Fibroblast of peridontal ligament (primary cell): ENCODE measurements at regions not wholly inside any gene's neighbourhood (a gene's known extent, or its start where the extent isn't known, plus 50 kb on each side); places are given as distances from the start of the nearest gene placed in this dataset.

Experiments
- DNase-seq: peaks from one replicate; pipeline ENCODE4 v3.0.0-alpha.2; 2010; ENCODE audit errors: extremely low read depth

DNA sequence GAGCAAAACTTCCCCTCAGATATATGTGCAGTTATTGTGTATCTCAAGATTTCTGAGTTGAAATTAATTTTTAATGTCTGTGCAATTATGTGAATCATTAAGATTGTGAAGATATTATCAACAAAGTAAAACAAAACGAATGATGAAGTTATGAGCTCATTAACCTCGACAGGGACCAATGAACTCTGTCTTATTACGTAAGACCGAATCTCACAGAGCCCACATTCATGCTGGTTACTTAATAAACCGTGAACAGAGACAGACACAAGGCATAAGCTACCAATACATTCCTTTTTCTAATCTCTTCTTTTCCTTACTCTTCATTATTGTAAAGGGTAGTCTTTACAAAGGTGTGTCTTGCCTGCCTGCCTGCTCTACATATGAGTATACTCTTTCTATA lies 568.7 kb downstream of the RPS29 start:
- DNase-seq, result no peak

GRCh38 chr14:49016381-49016780 lies 569.8 kb downstream of the RPS29 start:
- DNase-seq, result no peak

GRCh38 chr14:49014476-49014875 lies 571.7 kb downstream of the RPS29 start:
- no peak for DNase-seq

GRCh38 chr14:49008363-49008762 lies 577.8 kb downstream of the RPS29 start:
- DNase-seq, result no peak

GRCh38 chr14:48991141-48991540 lies 595.0 kb downstream of the RPS29 start:
- DNase-seq, result no peak

DNA sequence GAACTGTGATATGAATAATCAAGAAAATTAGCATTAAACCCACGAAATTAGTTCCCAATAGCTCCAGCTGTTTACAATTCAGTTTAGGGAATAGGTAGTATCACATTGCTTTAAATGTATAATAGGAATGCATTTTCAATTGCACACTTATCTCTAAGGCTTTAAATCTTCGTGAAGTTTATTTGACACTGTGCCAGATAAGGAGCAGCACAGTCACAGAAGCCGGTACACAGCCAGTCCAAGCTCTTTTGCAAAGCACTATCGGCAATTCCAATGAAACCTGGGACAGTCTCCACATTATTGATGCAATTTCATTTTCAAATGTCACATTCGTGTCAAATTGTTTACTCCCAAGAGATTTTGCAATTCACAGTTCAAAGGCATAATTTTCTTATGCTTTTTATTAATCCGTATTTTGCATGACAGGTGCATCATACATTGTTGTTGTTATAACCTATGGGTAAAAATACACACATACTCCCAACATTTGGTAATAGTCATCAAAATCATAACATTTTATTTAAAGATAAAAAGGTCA lies 602.8 kb downstream of the RPS29 start:
- DNase-seq, result no peak

DNA sequence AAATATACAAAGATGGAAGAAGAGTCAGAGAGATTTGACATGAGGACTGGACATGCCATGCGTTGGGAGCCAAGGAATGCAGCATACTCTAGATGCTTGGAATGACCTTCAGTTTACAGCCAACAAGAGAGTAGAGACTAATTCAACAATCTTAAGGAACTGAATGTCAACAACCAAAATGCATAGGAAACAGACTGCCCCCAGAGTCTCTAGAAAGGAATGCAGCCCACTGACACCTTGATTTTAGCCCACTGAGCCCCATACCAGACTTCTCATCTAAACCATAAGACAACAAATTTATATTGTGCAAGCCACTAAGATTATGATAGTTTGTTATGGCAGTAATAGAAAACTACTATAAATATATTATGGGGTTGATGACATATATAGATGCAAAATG lies 611.2 kb downstream of the RPS29 start:
- DNase-seq, result no peak

DNA sequence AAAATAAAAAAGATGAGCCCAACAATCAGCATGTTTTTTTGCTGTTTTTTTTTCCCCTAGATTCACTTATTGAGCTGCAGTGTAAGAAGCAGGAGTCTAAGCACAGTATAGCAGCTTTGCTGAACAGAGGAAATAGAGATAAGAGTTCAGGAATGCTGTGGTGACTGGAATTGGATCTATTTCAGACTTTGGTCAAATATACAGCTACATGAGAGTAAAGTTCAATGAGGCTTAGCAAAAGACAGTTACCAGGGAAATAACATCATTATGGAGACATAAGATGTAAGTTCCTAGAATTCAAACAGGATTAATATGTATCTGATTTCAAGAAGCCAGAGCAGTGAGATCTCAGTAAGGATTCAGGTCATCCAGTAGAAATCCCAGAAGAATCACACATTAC lies 613.0 kb downstream of the RPS29 start:
- no peak for DNase-seq

GRCh38 chr14:48970943-48971342 lies 615.2 kb downstream of the RPS29 start:
- no peak for DNase-seq

- DNase-seq, result no peak
Measured at GRCh38 chr14:48967419-48967818, 618.8 kb downstream of the RPS29 start.

DNA sequence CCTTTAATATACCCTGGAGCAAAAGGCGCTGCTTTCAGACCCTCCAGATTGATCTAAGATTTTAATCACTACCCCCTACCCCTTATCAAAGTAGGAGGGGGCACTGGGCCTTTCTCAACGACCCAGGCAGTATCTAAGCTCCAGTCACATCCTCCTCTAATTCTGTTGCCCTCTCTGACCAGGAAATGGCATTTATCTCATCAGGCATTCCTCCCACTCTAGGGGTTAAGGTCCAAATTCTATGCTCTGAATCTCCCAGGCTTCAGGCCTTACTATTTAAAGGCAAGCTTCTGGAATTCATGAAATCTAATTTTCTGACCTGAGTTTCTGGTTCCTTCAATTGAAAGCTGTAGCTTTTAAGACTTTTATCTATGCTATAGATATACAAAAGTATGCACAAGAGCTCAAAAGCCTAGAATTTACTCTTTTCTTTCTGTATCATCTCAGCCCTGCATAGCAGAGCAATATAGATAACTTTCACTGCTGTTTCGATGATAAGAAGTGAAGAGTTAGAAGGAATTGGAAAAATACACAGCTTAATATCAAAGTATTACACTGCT lies 622.9 kb downstream of the RPS29 start:
- DNase-seq, result no peak

DNA sequence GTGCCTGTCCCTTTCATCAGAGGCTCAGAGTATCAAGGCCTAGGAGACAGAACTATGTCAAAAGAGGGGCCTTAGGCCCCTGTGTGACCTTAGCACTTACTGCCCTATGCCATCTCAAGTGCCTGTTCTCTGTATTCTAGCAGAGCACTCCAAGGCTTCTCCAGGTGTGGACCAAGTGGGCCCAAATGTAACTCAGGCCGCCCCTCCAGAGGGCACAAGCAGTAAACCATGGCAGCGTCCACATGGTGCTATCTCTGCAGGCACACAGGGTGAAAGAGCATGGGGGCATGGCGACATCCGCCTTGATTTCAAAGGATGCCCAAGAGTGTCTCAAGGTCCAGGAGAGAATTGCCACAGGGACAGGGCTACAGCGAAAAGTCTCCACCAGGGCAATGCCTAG lies 628.7 kb downstream of the RPS29 start:
- DNase-seq, result no peak

GRCh38 chr14:48955857-48956256 lies 630.3 kb downstream of the RPS29 start:
- no peak for DNase-seq

DNA sequence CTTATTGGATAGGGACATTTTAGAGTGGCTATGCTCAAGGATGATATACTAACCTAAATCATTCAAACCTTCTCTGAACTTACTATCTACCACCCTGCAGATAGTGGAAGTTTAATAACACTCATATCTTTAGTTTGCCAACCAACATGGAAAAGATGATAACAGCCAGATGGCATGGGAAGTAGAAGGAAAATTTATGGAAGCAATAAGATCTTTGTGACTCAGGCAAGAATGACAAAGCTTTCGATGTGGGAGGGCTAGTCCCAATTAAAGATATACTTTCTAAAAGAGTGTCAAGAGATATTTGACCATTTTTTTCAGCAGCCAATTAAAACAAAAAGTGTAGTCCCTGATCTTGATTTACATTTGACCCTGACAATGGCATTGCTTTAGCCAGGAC lies 631.7 kb downstream of the RPS29 start:
- no peak for DNase-seq

- no peak for DNase-seq
Measured at GRCh38 chr14:48944809-48945208, 641.4 kb downstream of the RPS29 start.

DNA sequence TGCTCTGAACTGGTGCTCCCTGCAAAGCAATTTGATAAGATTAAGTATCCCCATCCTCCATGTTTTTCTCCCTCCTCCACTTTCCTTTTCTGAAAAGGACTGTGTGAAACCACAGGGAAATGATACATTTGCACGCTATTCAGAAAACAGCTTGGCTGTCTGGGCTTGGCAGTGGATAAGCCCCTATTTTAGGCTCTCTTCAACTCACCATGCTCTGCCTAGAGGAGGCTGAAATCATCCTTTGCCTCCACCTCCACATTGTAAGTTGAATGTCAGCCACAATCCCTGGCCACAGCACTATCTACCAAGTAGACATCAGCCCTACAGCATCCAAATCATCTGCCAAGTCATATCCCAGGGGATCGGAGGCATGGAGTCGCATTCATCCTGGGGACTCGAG lies 642.3 kb downstream of the RPS29 start:
- no peak for DNase-seq

GRCh38 chr14:48937541-48938195 lies 648.5 kb downstream of the RPS29 start:
- DNase-seq, result no peak

DNA sequence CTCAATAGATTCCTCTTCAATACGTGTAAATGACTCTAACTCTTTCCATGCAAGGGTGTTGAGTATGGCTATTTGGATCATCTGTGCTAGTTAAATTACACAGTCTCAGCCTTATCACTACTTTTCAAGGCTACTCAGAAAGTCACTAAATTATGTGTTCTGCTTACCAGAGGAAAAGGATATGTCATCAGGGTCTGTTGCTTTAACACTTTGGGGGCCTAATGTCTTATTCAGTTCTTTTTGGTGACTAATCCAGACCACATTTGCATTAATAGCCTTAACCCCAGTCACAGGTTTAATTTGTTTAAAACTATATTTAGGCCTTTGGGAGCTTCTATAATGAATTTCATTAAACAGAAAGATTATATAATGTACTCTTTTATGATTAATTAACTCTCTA lies 649.3 kb downstream of the RPS29 start:
- no peak for DNase-seq

DNA sequence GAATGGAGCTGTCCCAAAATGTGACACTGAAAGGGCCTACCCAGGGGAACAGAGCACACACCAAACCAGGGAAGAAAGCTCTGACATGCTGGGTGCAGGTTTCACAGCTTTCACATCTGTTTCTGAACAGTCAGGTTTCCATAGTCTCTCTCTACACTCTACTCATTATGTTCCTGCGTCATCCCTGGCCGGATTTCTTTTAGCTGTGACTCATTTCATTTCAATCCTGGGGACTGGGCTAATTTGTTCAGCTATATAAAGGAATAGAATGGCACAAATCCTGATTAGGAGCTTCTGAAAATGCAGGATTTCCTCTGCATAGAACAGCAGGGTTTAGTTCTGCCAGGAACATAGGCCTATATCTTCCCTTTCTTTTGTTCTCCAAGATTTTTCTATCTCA lies 649.8 kb downstream of the RPS29 start:
- no peak for DNase-seq

GRCh38 chr14:48925184-48925583 lies 661.0 kb downstream of the RPS29 start:
- DNase-seq, result no peak

DNA sequence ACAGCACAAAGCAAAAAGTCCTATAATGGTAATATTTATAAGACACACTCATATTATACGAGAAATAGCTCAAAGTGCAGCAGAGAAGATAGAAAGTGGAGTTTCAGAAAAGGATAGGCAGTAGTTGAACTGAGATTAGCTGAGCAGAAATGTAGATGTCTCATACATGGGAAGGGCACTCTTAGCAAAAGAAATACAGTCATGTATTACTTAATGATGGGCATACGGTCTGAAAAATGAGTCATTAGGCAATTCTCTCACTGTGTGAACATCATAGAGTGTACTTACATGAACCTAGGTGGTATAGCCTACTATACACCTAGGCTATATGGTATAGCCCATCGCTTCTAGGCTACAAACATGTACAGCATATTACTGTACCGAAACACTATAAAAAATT lies 671.3 kb downstream of the RPS29 start:
- DNase-seq, result no peak

GRCh38 chr14:48914382-48914781 lies 671.8 kb downstream of the RPS29 start:
- no peak for DNase-seq

GRCh38 chr14:48900565-48900964 lies 685.6 kb downstream of the RPS29 start:
- no peak for DNase-seq

GRCh38 chr14:48890333-48890732 lies 695.8 kb downstream of the RPS29 start:
- no peak for DNase-seq
